ENCODE measurements at regions not wholly inside any gene's neighbourhood (a gene's known extent, or its start where the extent isn't known, plus 50 kb on each side); places are given as distances from the start of the nearest gene placed in this dataset.

- TF ChIP-seq CTCF (IDR thresholded peaks at IDR 0.05; ENCODE audit: low read depth, low read length, poor library complexity, severe bottlenecking) (no peak), EZH2phosphoT487 (IDR thresholded peaks at IDR 0.05; ENCODE audit: borderline replicate concordance, low read length) (no peak)
Observed at GRCh38 chr5:17917465-17917864, 283.2 kb downstream of the TAF11L14 start.
